ENCODE measurements at regions not wholly inside any gene's neighbourhood (a gene's known extent, or its start where the extent isn't known, plus 50 kb on each side); places are given as distances from the start of the nearest gene placed in this dataset.
A peak's percentile ranks its signal among the peaks of the same experiment; 100 is the strongest.
"Not testable (repeated sequence)": the region's sequence is repeated elsewhere in the genome, so short reads cannot be mapped to it uniquely, and the experiment has no call there.

- no peak for FAIRE-seq
- no peak for DNase-seq (ENCODE audit: low spot score)
Measured at GRCh38 chr6:11486959-11487358, 50.6 kb upstream of the TMEM170B start.

- no peak for DNase-seq (ENCODE audit: low spot score)
- no peak for FAIRE-seq
Measured at GRCh38 chr6:11486486-11486885, 51.1 kb upstream of the TMEM170B start.

GRCh38 chr6:11486051-11486450 lies 51.5 kb upstream of the TMEM170B start:
- FAIRE-seq (no peak), DNase-seq (ENCODE audit: low spot score) (no peak)

GRCh38 chr6:11485271-11485670 lies 52.3 kb upstream of the TMEM170B start:
- no peak for FAIRE-seq
- DNase-seq (ENCODE audit: low spot score): no peak

- DNase-seq (ENCODE audit: low spot score) (no peak), FAIRE-seq (no peak)
Measured at GRCh38 chr6:11484441-11484840, 53.1 kb upstream of the TMEM170B start.

GRCh38 chr6:11482616-11483015 lies 54.9 kb upstream of the TMEM170B start:
- DNase-seq (ENCODE audit: low spot score) (no peak), FAIRE-seq (no peak)

- FAIRE-seq (no peak), DNase-seq (ENCODE audit: low spot score) (no peak)
Measured at GRCh38 chr6:11480541-11480940, 57.0 kb upstream of the TMEM170B start.

- FAIRE-seq: no peak
- DNase-seq (ENCODE audit: low spot score): no peak
Measured at GRCh38 chr6:11479296-11479695, 58.3 kb upstream of the TMEM170B start.

- FAIRE-seq (no peak), DNase-seq (ENCODE audit: low spot score) (no peak)
Measured at GRCh38 chr6:11478586-11478985, 59.0 kb upstream of the TMEM170B start.

- DNase-seq (ENCODE audit: low spot score) (no peak), FAIRE-seq (no peak)
Measured at GRCh38 chr6:11475016-11475415, 62.5 kb upstream of the TMEM170B start.

GRCh38 chr6:11473008-11473740 lies 64.4 kb upstream of the TMEM170B start:
- no peak for DNase-seq (ENCODE audit: low spot score)
- no peak for FAIRE-seq

GRCh38 chr6:11471261-11471660 lies 66.3 kb upstream of the TMEM170B start:
- no peak for DNase-seq (ENCODE audit: low spot score)
- no peak for FAIRE-seq

- FAIRE-seq: no peak
- DNase-seq (ENCODE audit: low spot score): no peak
Measured at GRCh38 chr6:11469684-11470083, 67.9 kb upstream of the TMEM170B start.

GRCh38 chr6:11468271-11468670 lies 69.3 kb upstream of the TMEM170B start:
- DNase-seq (ENCODE audit: low spot score); FAIRE-seq: not testable (repeated sequence)

GRCh38 chr6:11467364-11467763 lies 70.2 kb upstream of the TMEM170B start:
- DNase-seq (ENCODE audit: low spot score) (no peak), FAIRE-seq (no peak)

GRCh38 chr6:11463398-11463780 lies 74.2 kb upstream of the TMEM170B start:
- FAIRE-seq (no peak), DNase-seq (ENCODE audit: low spot score) (no peak)

GRCh38 chr6:11462742-11463397 lies 74.7 kb upstream of the TMEM170B start:
- FAIRE-seq (no peak), DNase-seq (ENCODE audit: low spot score) (no peak)

- DNase-seq (ENCODE audit: low spot score) (no peak), FAIRE-seq (no peak)
Measured at GRCh38 chr6:11460837-11461661, 76.5 kb upstream of the TMEM170B start.

GRCh38 chr6:11460001-11460668 lies 77.4 kb upstream of the TMEM170B start:
- peak; percentile 59 for DNase-seq (ENCODE audit: low spot score)
- no peak for FAIRE-seq

- no peak for FAIRE-seq
- DNase-seq (ENCODE audit: low spot score): peak; percentile 16
Measured at GRCh38 chr6:11459079-11459610, 78.4 kb upstream of the TMEM170B start.

- FAIRE-seq (no peak), DNase-seq (ENCODE audit: low spot score) (no peak)
Measured at GRCh38 chr6:11458509-11458908, 79.0 kb upstream of the TMEM170B start.
